T47D (cell line): ENCODE measurements at regions not wholly inside any gene's neighbourhood (a gene's known extent, or its start where the extent isn't known, plus 50 kb on each side); places are given as distances from the start of the nearest gene placed in this dataset.

Experiments used
- DNase-seq, 2 experiments: peaks; one replicate each; pipeline versions ENCODE4 v3.0.0 to v3.0.0-alpha.2; 2011 to 2012; ENCODE audit warnings: low read depth in 1 of 2, low spot score in 1 of 2
- JUND ChIP-seq: IDR thresholded peaks from 2 replicates; pipeline ENCODE4 v1.6.1; 2012; ENCODE audit warnings: low read depth
- in situ Hi-C: cut with HindIII; loops from 2 replicates; pipeline ENCODE4 v1.10.0; 2016; ENCODE audit warnings: low sequenced_read_pairs, low pct_unique_long_range_greater_than_20kb

GRCh38 chr6:105831311-105832097 lies 254.6 kb upstream of the PRDM1 start:
- TF ChIP-seq JUND = no peak
- no peak for DNase-seq
- in situ Hi-C loops = no loop called here

- no peak for DNase-seq
- TF ChIP-seq JUND = no peak
- in situ Hi-C loops = no loop called here
These were observed 260.9 kb upstream of the PRDM1 start for GRCh38 chr6:105825210-105825609.

GRCh38 chr6:105824732-105825131 lies 261.4 kb upstream of the PRDM1 start:
- no peak for TF ChIP-seq JUND
- in situ Hi-C loops = no loop called here
- DNase-seq = no peak

- TF ChIP-seq JUND = no peak
- in situ Hi-C loops = no loop called here
- DNase-seq = no peak
These were observed 264.4 kb upstream of the PRDM1 start for GRCh38 chr6:105821777-105822176.

- in situ Hi-C loops = no loop called here
- TF ChIP-seq JUND = no peak
- no peak for DNase-seq
These were observed 265.1 kb upstream of the PRDM1 start for GRCh38 chr6:105821027-105821426.

- in situ Hi-C loops = no loop called here
- DNase-seq = no peak
- TF ChIP-seq JUND = no peak
These were observed 266.4 kb upstream of the PRDM1 start for GRCh38 chr6:105819745-105820144.

GRCh38 chr6:105818505-105818904 lies 267.6 kb upstream of the PRDM1 start:
- in situ Hi-C loops = no loop called here
- TF ChIP-seq JUND = no peak
- DNase-seq = no peak

- no peak for DNase-seq
- in situ Hi-C loops = no loop called here
- TF ChIP-seq JUND = no peak
These were observed 268.2 kb upstream of the PRDM1 start for GRCh38 chr6:105817961-105818360.

- in situ Hi-C loops = no loop called here
- no peak for DNase-seq
- TF ChIP-seq JUND = no peak
These were observed 268.8 kb upstream of the PRDM1 start for GRCh38 chr6:105817370-105817769.

- no peak for DNase-seq
- in situ Hi-C loops = no loop called here
These were observed 269.3 kb upstream of the PRDM1 start for GRCh38 chr6:105816847-105817246.

GRCh38 chr6:105815661-105816555 lies 270.2 kb upstream of the PRDM1 start:
- DNase-seq = no peak
- TF ChIP-seq JUND = no peak
- in situ Hi-C loops = no loop called here

More at GRCh38 chr6:105816847-105817246, 269.3 kb upstream of the PRDM1 start:
- no peak for TF ChIP-seq JUND

GRCh38 chr6:105814745-105815536 lies 271.2 kb upstream of the PRDM1 start:
- no peak for TF ChIP-seq JUND
- in situ Hi-C loops = no loop called here
- no peak for DNase-seq
